ENCODE measurements at regions not wholly inside any gene's neighbourhood (a gene's known extent, or its start where the extent isn't known, plus 50 kb on each side); places are given as distances from the start of the nearest gene placed in this dataset.

DNA sequence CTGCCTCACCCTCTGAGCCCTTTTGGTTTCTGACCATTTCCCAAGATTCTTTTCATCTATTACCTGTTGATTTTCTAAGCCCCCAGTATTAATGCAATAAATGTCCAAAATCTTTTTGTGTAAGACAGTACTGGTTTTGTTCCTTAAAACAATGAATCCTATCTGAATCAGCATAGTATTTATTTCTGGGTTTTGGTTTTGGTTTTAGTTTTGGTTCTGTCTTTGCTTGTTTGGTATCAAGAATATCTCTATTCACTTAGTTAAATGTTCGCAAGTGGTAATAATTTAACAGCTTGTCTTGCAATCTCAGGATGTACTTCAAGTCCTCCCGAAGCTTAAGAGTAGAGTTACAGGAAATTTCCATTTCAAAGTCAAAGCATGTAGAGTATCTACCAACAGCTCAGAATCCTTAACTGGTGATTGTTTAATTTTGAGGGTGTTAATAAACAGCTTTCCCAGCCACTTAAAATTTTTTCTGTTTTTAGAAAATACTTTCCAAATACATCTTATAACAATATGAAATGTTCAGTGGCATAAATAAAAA is 67.7 kb upstream of the NEDD4L start:
- peak overlapping the region; percentile 52 for H2AFZ ChIP-seq (replicated peaks; ENCODE audit: low read length, poor library complexity)

More for the DNA sequence above, 67.7 kb upstream of the NEDD4L start:
- ChIA-PET CTCF (interaction anchor here (1.4 kb wide), 1 partner anchor 18 kb away, joined by 3 read pairs; no protein-coding TSS in a partner anchor), POLR2A (ENCODE audit: unreplicated experiment) (no interaction called here)
- ATAC-seq (ENCODE audit: low read depth) (no peak), DNase-seq (no peak)
- no peak overlapping the region for H2BK120ac ChIP-seq (ENCODE audit: low read depth, low read length)
- no peak overlapping the region for H3K27ac ChIP-seq (ENCODE audit: insufficient read depth, low read length)
- H3K14ac ChIP-seq (replicated peaks; ENCODE audit: low read depth, low read length): no peak overlapping the region
- TF ChIP-seq MAFK (IDR thresholded peaks at IDR 0.05; ENCODE audit: low read depth, low read length) (no peak), POLR2A (IDR thresholded peaks at IDR 0.05; ENCODE audit: low read depth, low read length) (no peak), BHLHE40 (IDR thresholded peaks at IDR 0.05; ENCODE audit: low read depth, low read length) (no peak), SMC3 (IDR thresholded peaks at IDR 0.05; ENCODE audit: low read depth, low read length) (no peak), MAZ (IDR thresholded peaks at IDR 0.05; ENCODE audit: borderline replicate concordance, low read depth, low read length) (no peak), MXI1 (IDR thresholded peaks at IDR 0.05; ENCODE audit: borderline replicate concordance, low read depth, low read length) (no peak), RFX5 (IDR thresholded peaks at IDR 0.05; ENCODE audit: low read depth, low read length) (no peak), CHD1 (IDR thresholded peaks at IDR 0.05; ENCODE audit: low read depth, low read length) (no peak), FOS (IDR thresholded peaks at IDR 0.05; ENCODE audit: low read depth, low read length) (no peak), RCOR1 (IDR thresholded peaks at IDR 0.05; ENCODE audit: insufficient replicate concordance, low read length) (no peak)
- TF ChIP-seq, protein P1, sequence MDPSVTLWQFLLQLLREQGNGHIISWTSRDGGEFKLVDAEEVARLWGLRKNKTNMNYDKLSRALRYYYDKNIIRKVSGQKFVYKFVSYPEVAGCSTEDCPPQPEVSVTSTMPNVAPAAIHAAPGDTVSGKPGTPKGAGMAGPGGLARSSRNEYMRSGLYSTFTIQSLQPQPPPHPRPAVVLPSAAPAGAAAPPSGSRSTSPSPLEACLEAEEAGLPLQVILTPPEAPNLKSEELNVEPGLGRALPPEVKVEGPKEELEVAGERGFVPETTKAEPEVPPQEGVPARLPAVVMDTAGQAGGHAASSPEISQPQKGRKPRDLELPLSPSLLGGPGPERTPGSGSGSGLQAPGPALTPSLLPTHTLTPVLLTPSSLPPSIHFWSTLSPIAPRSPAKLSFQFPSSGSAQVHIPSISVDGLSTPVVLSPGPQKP (IDR thresholded peaks at IDR 0.05; ENCODE audit: borderline replicate concordance, low read depth, low read length): no peak
- TF ChIP-seq, protein P2, sequence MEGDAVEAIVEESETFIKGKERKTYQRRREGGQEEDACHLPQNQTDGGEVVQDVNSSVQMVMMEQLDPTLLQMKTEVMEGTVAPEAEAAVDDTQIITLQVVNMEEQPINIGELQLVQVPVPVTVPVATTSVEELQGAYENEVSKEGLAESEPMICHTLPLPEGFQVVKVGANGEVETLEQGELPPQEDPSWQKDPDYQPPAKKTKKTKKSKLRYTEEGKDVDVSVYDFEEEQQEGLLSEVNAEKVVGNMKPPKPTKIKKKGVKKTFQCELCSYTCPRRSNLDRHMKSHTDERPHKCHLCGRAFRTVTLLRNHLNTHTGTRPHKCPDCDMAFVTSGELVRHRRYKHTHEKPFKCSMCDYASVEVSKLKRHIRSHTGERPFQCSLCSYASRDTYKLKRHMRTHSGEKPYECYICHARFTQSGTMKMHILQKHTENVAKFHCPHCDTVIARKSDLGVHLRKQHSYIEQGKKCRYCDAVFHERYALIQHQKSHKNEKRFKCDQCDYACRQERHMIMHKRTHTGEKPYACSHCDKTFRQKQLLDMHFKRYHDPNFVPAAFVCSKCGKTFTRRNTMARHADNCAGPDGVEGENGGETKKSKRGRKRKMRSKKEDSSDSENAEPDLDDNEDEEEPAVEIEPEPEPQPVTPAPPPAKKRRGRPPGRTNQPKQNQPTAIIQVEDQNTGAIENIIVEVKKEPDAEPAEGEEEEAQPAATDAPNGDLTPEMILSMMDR (conservative IDR thresholded peaks at IDR 0.05; ENCODE audit: low read depth, low read length): no peak
- no peak overlapping the region for H3K56ac ChIP-seq (ENCODE audit: extremely low read depth, insufficient read depth, low read length)
- intact Hi-C loops (cut with micrococcal nuclease): no loop called here
- no peak overlapping the region for H4K91ac ChIP-seq (ENCODE audit: insufficient read depth, low read depth, low read length)
- no peaks in the 10 kb centered on the region for H3K4me1 ChIP-seq (ENCODE audit: control insufficient read depth, insufficient read depth, low read length)
- H3K9me3 ChIP-seq (ENCODE audit: control insufficient read depth, insufficient read depth, low read length): no peaks in the 10 kb centered on the region
- no peak overlapping the region for H3K4ac ChIP-seq (ENCODE audit: low read depth, low read length)
- no peaks in the 10 kb centered on the region for H3K9me1 ChIP-seq (ENCODE audit: insufficient read depth, low read length)
- WGBS, 2 experiments (ENCODE audit: extremely low coverage in 2 of 2, insufficient read length in 1 of 2): no CpG with 5 or more reads among the region's 2 CpGs
- dilution Hi-C loops (cut with HindIII; ENCODE audit: low sequenced_read_pairs, unreplicated experiment): no loop called here
- no peak overlapping the region for H3K4me3 ChIP-seq (ENCODE audit: insufficient read depth, low read depth, low read length)
- H4K20me1 ChIP-seq (ENCODE audit: insufficient read depth, low read length): no peaks in the 10 kb centered on the region
- H3K79me1 ChIP-seq (ENCODE audit: low read depth in 1 of 2, low read length in 2 of 2): no peaks in the 10 kb centered on the region
- no peak overlapping the region for H2AK9ac ChIP-seq (replicated peaks; ENCODE audit: low read depth, low read length, poor library complexity)
- H3K23ac ChIP-seq (ENCODE audit: low read depth, low read length): no peak overlapping the region
- no peak overlapping the region for H4K5ac ChIP-seq (ENCODE audit: low read depth, low read length)
- no peak overlapping the region for H3K4me2 ChIP-seq (ENCODE audit: low read depth, low read length)
- no peak overlapping the region for H3K18ac ChIP-seq (ENCODE audit: low read depth, low read length)
- H2BK20ac ChIP-seq (ENCODE audit: low read depth, low read length): no peak overlapping the region
- H2BK15ac ChIP-seq (ENCODE audit: low read depth, low read length): no peak overlapping the region
- no peak overlapping the region for H4K8ac ChIP-seq (ENCODE audit: low read depth in 2 of 2, low read length in 2 of 2)
- in situ Hi-C loops (cut with MboI; ENCODE audit: low sequenced_read_pairs): no loop called here
- H3K27me3 ChIP-seq (ENCODE audit: control insufficient read depth, insufficient read depth, low read length): peaks cover 9% of the 10 kb centered on the region
- BruUV-seq (replicated peaks): no TSS peak
- H2BK5ac ChIP-seq (ENCODE audit: low read depth, low read length, poor library complexity, severe bottlenecking): no peak overlapping the region
- no peak overlapping the region for H2AK5ac ChIP-seq (ENCODE audit: low read depth, low read length)
- H3K36me3 ChIP-seq (ENCODE audit: control insufficient read depth, insufficient read depth, low read length): no peaks in the 10 kb centered on the region
- H3K9ac ChIP-seq (ENCODE audit: low read depth, low read length): no peak overlapping the region

Measured in IMR-90 (cell line).